Skeletal muscle satellite cell (primary cell): ENCODE measurements at regions not wholly inside any gene's neighbourhood (a gene's known extent, or its start where the extent isn't known, plus 50 kb on each side); places are given as distances from the start of the nearest gene placed in this dataset.

Experiments
- H3K27me3 ChIP-seq: 2 replicates; pipeline ENCODE4 v1.7.0; 2013; ENCODE audit warnings: low read length; ENCODE audit not compliant: control insufficient read depth, insufficient read depth
- H3K36me3 ChIP-seq: 2 replicates; pipeline ENCODE4 v1.7.0; 2013; ENCODE audit warnings: mild to moderate bottlenecking, control low read depth, low read length; ENCODE audit not compliant: insufficient read depth
- H3K4me1 ChIP-seq: 2 replicates; pipeline ENCODE4 v1.7.0; 2013; ENCODE audit warnings: low read length; ENCODE audit not compliant: control insufficient read depth, insufficient read depth
- H3K4me2 ChIP-seq: 2 replicates; pipeline ENCODE4 v1.7.0; 2013; ENCODE audit warnings: mild to moderate bottlenecking, low read length
- H3K4me3 ChIP-seq: 2 replicates; pipeline ENCODE4 v1.7.0; 2013; ENCODE audit warnings: low read length
- H3K9ac ChIP-seq: 2 replicates; pipeline ENCODE4 v1.7.0; 2013; ENCODE audit warnings: mild to moderate bottlenecking, low read depth, low read length, moderate library complexity
- H3K9me3 ChIP-seq: replicated peaks from 2 replicates; pipeline ENCODE4 v1.7.0; 2013; ENCODE audit warnings: mild to moderate bottlenecking, control low read depth, low read length

DNA sequence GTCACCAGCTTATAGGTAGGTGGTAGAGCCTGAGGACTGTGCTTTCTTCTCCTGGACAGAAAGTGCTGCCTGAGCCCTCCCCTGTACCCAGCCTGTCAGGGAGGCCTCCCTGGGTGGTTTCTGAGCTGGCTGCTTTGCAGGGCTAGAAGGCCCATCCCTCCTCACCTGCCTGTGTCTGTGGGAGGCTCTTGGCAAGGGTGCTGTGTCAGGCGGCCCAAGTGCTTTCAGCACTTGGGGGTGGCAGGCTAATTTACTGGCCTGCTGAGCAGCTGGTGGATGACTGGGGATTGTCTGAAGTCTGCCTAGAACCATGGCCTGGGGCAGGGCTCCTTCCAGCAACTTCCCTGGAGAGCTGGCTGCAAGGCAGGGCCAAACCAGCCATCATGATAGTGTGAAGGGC is 139.0 kb upstream of the NAV2 start:
- Histone ChIP-seq H3K9me3 (no peaks in the 10 kb centered on the region), H3K36me3 (no peaks in the 10 kb centered on the region), H3K4me3 (no peak overlapping the region), H3K4me2 (no peak overlapping the region), H3K9ac (no peak overlapping the region), H3K4me1 (peaks cover 30% of the 10 kb centered on the region), H3K27me3 (no peaks in the 10 kb centered on the region)

DNA sequence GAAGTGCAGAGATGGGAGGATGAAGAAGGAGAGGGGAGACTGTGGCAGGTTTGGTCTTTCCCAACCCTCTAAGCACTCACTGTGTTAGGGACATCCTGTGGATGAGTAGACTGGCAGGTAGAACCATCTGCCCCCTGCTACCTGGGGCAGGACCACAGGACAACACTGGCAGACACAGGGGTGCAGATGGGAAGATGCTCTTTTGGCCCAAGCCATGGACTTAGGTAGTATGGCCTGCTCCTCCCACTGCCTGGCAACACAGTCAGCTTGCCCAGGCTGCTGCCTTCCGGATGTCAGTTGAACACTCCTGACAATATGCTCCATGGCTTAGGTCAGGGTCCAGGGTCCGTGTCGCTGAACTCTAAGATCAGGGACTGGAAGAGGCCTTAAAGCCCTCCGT is 140.7 kb upstream of the NAV2 start:
- Histone ChIP-seq H3K27me3 (no peaks in the 10 kb centered on the region), H3K4me3 (no peak overlapping the region)

DNA sequence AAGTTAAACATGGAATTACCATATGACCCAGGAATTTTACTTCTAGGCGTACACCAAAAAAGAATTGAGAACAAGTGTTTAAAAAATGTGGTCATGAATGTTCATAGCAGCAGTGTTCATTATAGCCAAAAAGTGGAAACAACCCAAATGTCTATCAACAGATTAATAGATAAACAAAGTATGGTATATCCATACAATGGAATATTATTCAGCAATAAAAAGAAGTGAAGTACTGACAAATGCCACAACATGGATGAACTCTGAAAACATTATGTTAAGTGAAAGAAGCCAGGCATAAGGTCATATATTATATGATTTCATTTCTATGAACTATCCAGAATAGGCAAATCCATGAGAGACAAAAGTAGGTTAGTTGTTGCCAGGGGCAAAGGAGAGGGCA is 141.7 kb upstream of the NAV2 start:
- Histone ChIP-seq H3K4me2 (no peak overlapping the region), H3K36me3 (no peaks in the 10 kb centered on the region), H3K27me3 (no peaks in the 10 kb centered on the region), H3K4me1 (peaks cover 3% of the 10 kb centered on the region), H3K9ac (no peak overlapping the region), H3K9me3 (no peaks in the 10 kb centered on the region), H3K4me3 (no peak overlapping the region)

More for the DNA sequence above, 140.7 kb upstream of the NAV2 start:
- H3K36me3 ChIP-seq = no peaks in the 10 kb centered on the region
- no peak overlapping the region for H3K9ac ChIP-seq
- no peak overlapping the region for H3K4me2 ChIP-seq
- peaks cover 13% of the 10 kb centered on the region for H3K4me1 ChIP-seq
- H3K9me3 ChIP-seq = no peaks in the 10 kb centered on the region

DNA sequence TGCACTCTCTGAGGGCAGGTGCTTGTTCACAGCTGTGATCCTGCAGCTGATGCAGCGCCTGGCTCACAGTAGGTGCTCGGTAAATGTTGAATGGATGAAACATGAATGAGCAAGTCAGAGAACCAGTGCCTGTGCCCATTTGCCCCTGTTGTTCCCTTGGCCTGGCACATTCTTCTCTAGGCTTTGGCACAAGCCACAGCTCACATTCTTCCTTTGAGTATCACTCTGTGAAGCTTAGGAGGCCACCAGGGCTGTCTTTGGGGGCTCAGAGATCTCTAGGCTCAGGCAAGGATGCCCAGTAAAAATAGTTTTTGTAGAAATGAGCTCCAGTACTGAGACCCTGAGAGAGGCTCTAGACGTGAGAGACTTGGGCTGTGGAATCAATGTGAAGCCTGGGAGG is 144.6 kb upstream of the NAV2 start:
- Histone ChIP-seq H3K36me3 (no peaks in the 10 kb centered on the region), H3K4me3 (no peak overlapping the region), H3K9me3 (no peaks in the 10 kb centered on the region), H3K4me2 (no peak overlapping the region), H3K27me3 (no peaks in the 10 kb centered on the region), H3K4me1 (peaks cover 6% of the 10 kb centered on the region), H3K9ac (no peak overlapping the region)

DNA sequence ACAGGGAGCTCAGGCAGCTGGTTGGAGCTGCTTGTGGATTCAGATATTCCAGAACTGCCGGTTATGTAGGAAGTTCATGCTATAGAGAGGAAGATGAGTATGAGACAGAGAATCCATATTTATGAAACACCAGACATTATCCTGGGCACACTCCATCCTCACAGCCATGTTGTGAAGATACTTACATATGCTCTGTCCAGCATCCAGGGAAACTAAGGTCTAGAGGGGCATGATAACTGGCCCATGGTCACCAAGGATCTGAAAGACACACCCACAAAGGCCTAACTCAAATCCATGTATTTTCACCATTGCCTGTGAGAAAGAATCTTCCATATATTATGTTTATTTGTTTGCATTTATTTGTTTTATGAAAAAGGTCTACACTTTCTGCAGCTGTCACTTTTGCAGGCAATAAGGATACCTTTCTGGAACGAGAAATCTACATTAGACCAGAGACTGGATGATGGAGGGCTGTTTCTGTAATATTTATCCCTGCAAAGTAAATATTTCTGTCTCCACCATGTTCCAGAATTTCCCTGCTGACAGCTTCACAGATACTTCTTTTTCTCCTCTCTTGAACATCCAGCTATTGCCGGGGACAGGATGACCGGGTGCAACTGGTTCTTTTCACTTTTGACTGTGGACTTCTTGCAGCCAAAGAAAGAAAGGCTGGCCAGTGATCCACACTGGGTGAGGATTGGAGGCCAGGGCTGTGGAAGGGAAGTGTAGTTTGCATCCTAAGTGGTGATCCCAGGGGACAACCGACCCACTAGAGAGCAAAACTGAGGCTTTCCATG is 145.9 kb upstream of the NAV2 start:
- H3K36me3 ChIP-seq = no peaks in the 10 kb centered on the region
- H3K4me3 ChIP-seq = no peak overlapping the region
- no peak overlapping the region for H3K4me2 ChIP-seq
- H3K27me3 ChIP-seq = no peaks in the 10 kb centered on the region
- H3K9ac ChIP-seq = no peak overlapping the region
- no peaks in the 10 kb centered on the region for H3K9me3 ChIP-seq
- H3K4me1 ChIP-seq = peaks cover 6% of the 10 kb centered on the region

DNA sequence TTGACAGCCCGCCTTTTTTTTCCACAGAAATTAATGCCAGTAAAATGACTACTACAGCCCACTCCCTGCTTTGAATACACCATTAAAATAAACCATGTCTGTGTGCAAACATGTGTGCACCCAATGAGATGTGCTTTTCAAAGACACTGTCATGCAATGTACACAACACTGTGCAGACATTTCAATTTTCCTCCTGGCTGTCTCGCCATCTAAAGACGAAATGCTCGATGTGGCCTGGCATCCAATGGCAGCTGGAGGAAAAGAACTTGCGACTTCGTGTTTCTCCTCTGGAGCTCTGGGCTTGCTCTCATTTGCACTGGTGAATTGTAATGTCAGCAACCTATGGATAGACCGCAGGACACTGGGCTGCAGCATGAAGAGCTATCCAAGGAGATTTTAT is 147.0 kb upstream of the NAV2 start:
- Histone ChIP-seq H3K4me3 (no peak overlapping the region), H3K36me3 (no peaks in the 10 kb centered on the region), H3K9ac (no peak overlapping the region), H3K4me2 (no peak overlapping the region), H3K9me3 (no peaks in the 10 kb centered on the region), H3K27me3 (no peaks in the 10 kb centered on the region), H3K4me1 (peaks cover 11% of the 10 kb centered on the region)

DNA sequence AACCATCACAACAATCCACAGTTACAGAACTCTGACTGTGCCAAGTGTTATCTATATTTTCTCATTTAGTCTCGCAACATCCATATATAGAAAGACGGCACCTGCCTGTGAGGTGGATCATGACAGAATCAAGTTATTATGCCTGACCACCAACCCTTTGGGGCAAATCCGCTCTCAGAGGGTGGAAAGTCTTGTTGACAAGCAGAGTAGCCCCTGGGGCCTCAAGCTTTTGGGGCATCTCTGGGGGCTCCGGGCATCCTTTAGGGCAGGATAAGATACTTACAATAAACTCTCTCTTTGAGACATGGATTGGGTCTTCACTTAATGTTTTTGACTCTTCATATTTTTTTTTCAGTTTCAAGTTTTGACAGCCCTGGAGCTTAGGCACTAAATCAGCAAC is 150.5 kb upstream of the NAV2 start:
- no peaks in the 10 kb centered on the region for H3K36me3 ChIP-seq
- no peaks in the 10 kb centered on the region for H3K27me3 ChIP-seq
- H3K9me3 ChIP-seq = no peaks in the 10 kb centered on the region
- peaks cover 11% of the 10 kb centered on the region for H3K4me1 ChIP-seq
- H3K4me2 ChIP-seq = no peak overlapping the region
- H3K9ac ChIP-seq = no peak overlapping the region
- no peak overlapping the region for H3K4me3 ChIP-seq

DNA sequence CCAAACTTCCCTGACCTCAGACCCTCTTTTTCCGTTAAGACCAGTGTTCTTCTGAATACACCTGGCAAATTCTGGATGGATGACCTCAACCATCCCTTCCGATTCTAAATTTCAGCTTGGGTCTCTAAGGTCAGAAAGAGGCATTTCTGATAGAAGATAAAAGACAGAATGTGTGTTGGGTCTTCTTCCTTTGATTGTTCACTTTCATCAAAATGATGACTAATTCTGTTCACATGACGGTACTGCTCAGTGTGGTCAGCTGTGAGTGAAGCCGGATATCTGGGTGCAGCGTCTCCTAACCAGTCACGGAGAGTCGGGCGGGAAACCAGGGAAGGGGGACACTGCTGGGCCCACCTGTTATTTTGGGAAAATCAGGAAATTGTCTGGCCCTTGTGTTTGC is 151.6 kb upstream of the NAV2 start:
- Histone ChIP-seq H3K4me3 (no peak overlapping the region), H3K4me1 (peaks cover 11% of the 10 kb centered on the region), H3K27me3 (no peaks in the 10 kb centered on the region), H3K36me3 (no peaks in the 10 kb centered on the region), H3K4me2 (no peak overlapping the region), H3K9ac (no peak overlapping the region), H3K9me3 (no peaks in the 10 kb centered on the region)

DNA sequence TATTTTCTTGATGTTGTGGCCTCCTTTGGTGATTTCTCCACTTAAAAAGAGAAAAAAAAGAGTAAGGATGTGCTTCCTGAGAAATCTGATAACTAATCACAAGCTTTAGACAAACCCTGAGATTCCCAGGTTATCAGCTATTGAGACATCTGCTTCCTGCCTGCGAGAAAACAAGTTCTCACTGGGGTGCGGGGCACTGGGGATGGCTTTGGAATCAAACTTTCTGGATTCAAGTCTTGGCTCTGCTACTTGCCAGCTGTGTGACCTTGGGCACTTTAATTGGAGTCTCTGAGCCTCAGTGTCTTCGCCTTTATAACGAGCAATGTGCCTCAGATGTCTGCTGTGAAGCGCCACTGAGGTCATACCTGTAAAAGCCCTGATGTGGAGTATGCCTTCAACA is 152.5 kb upstream of the NAV2 start:
- Histone ChIP-seq H3K9ac (no peak overlapping the region), H3K36me3 (no peaks in the 10 kb centered on the region), H3K27me3 (no peaks in the 10 kb centered on the region), H3K4me2 (no peak overlapping the region), H3K4me1 (peaks cover 11% of the 10 kb centered on the region), H3K4me3 (no peak overlapping the region), H3K9me3 (no peaks in the 10 kb centered on the region)

DNA sequence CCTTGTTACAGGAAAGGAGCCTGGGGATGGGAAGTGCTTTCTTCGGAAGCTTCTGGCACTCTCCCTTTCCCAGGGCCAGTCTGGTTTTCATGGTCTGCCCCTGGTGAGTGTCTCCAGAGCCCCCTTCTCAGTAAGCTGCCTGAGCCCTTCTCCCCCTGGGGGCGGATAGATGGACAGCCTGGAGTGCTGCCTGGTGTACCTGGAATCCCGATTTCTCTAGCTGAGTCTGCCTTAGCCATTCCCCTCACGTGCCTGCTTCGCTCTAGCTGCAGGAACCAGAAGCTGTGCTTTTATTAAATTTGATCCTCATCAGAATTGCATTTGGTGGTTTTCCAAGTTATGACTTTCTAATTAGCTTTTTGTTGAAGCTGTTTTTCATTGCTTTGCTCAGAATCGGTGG is 152.9 kb upstream of the NAV2 start:
- Histone ChIP-seq H3K9me3 (no peaks in the 10 kb centered on the region), H3K9ac (no peak overlapping the region), H3K27me3 (no peaks in the 10 kb centered on the region), H3K4me2 (no peak overlapping the region), H3K36me3 (no peaks in the 10 kb centered on the region), H3K4me3 (no peak overlapping the region), H3K4me1 (peaks cover 11% of the 10 kb centered on the region)

DNA sequence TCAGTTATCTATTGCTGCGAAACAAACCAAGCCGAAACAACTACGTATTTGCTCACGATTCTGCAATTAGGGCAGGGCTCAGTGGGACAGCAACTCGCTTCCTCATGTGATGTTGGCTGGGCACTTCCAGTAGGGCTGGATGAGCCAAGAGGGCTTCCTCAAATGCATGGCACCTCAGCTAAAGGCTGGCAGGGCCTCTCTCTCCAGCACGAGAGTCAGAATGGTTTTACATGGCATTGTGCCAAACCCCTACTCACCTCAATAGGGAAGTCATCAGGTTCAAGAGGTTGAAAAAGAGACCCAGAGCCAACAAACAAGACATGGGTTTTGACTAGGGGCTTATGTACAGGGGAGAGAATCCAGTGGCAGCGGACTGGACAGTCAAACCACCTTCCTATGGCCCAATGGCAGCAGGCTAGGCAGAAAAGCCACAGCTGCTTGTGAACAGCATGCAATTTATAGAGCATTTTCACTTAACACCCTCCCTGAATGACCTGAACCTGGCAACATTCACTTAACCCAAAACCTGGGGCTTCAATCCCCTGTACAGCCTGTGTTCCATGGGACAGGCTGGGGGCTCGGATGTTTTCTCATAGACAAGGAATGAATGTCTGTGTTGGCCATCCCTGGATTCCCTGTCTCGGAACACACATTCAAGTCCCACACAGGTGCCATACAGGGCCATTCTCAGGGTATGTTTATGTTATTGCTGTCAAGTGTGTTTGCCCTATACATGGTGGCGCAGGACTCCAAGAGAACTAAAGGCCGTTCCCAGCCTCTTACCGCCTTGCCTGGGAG is 154.2 kb upstream of the NAV2 start:
- H3K4me3 ChIP-seq = no peak overlapping the region
- H3K4me1 ChIP-seq = peaks cover 5% of the 10 kb centered on the region
- no peak overlapping the region for H3K4me2 ChIP-seq
- no peaks in the 10 kb centered on the region for H3K27me3 ChIP-seq
- H3K9ac ChIP-seq = no peak overlapping the region
- no peaks in the 10 kb centered on the region for H3K9me3 ChIP-seq
- H3K36me3 ChIP-seq = no peaks in the 10 kb centered on the region

DNA sequence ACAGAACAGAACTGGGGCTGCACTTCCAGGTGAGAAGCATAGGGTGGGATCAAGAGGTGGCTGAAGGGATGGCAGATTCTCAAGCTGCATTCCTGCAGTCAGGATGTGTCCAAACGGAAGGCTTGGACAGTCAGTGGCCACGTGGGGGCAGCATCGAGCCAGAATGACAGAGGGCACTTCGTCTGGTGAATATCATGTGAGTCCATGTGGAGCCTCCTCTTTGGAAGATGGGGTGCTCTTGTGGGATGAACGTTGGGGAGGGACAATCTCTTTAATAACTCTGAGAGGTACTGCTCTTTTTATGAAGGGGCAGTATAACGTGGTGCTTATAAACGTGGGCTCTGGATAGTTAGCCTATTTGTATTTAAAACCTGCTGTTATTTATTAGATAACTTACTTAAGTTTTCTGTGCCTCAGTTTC is 154.9 kb upstream of the NAV2 start:
- H3K4me2 ChIP-seq = no peak overlapping the region
- H3K4me3 ChIP-seq = no peak overlapping the region
- no peaks in the 10 kb centered on the region for H3K36me3 ChIP-seq
- no peak overlapping the region for H3K9ac ChIP-seq
- no peaks in the 10 kb centered on the region for H3K9me3 ChIP-seq
- no peaks in the 10 kb centered on the region for H3K27me3 ChIP-seq
- H3K4me1 ChIP-seq = peaks cover 5% of the 10 kb centered on the region
